GM19372 (cell line): ENCODE measurements at regions not wholly inside any gene's neighbourhood (a gene's known extent, or its start where the extent isn't known, plus 50 kb on each side); places are given as distances from the start of the nearest gene placed in this dataset.

Experiments used
- ATAC-seq: cut with Tn5 transposase; IDR thresholded peaks from one replicate; pipeline ENCODE4 v1.9.1; 2021; ENCODE audit warnings: mild to moderate bottlenecking, low read depth, moderate library complexity; ENCODE audit not compliant: unreplicated experiment

- no peak for ATAC-seq
These were observed 406.6 kb upstream of the TLE4 start for GRCh38 chr9:79165020-79165780.

GRCh38 chr9:79166005-79166404 lies 405.8 kb upstream of the TLE4 start:
- ATAC-seq = no peak

GRCh38 chr9:79170643-79171042 lies 401.1 kb upstream of the TLE4 start:
- no peak for ATAC-seq

- no peak for ATAC-seq
These were observed 397.8 kb upstream of the TLE4 start for GRCh38 chr9:79173932-79174331.

- ATAC-seq = no peak
These were observed 395.6 kb upstream of the TLE4 start for GRCh38 chr9:79176014-79176697.

- no peak for ATAC-seq
These were observed 386.9 kb upstream of the TLE4 start for GRCh38 chr9:79184831-79185230.

- no peak for ATAC-seq
These were observed 385.9 kb upstream of the TLE4 start for GRCh38 chr9:79185866-79186265.

- ATAC-seq = no peak
These were observed 382.2 kb upstream of the TLE4 start for GRCh38 chr9:79189511-79189924.

- ATAC-seq = no peak
These were observed 378.8 kb upstream of the TLE4 start for GRCh38 chr9:79193001-79193400.

GRCh38 chr9:79193501-79194223 lies 378.1 kb upstream of the TLE4 start:
- ATAC-seq = no peak

- no peak for ATAC-seq
These were observed 375.9 kb upstream of the TLE4 start for GRCh38 chr9:79195879-79196278.

GRCh38 chr9:79196606-79197005 lies 375.2 kb upstream of the TLE4 start:
- no peak for ATAC-seq

GRCh38 chr9:79200336-79200735 lies 371.4 kb upstream of the TLE4 start:
- no peak for ATAC-seq

GRCh38 chr9:79201636-79202035 lies 370.1 kb upstream of the TLE4 start:
- no peak for ATAC-seq

GRCh38 chr9:79208791-79209396 lies 362.9 kb upstream of the TLE4 start:
- ATAC-seq = no peak

GRCh38 chr9:79210541-79211243 lies 361.1 kb upstream of the TLE4 start:
- no peak for ATAC-seq

- no peak for ATAC-seq
These were observed 358.2 kb upstream of the TLE4 start for GRCh38 chr9:79213417-79214125.

- no peak for ATAC-seq
These were observed 355.9 kb upstream of the TLE4 start for GRCh38 chr9:79215821-79216220.

- ATAC-seq = no peak
These were observed 351.5 kb upstream of the TLE4 start for GRCh38 chr9:79220251-79220650.

GRCh38 chr9:79220666-79221065 lies 351.1 kb upstream of the TLE4 start:
- no peak for ATAC-seq
